Lower leg skin (tissue), 4 donors: ENCODE measurements at regions not wholly inside any gene's neighbourhood (a gene's known extent, or its start where the extent isn't known, plus 50 kb on each side); places are given as distances from the start of the nearest gene placed in this dataset.
"Not testable (repeated sequence)": the region's sequence is repeated elsewhere in the genome, so short reads cannot be mapped to it uniquely, and the experiment has no call there.

Experiments
- DNase-seq, 2 donors: peaks; one replicate each; pipeline ENCODE4 v3.0.0-alpha.2; 2019; ENCODE audit warnings: low spot score in 2 of 2
- H3K4me3 ChIP-seq: fragments of 200-600 bp; sonication (generic); 2 replicates; pipeline ENCODE4 v1.5.1; 2017; ENCODE audit warnings: mild to moderate bottlenecking, low read depth; ENCODE audit not compliant: poor library complexity, severe bottlenecking
- POLR2A ChIP-seq, 2 donors: fragments of 450-650 bp; IDR thresholded peaks; one replicate each; pipeline ENCODE4 v1.6.1; 2016 to 2017; ENCODE audit warnings: antibody characterized with exemption in 2 of 2, mild to moderate bottlenecking in 1 of 2, moderate library complexity in 1 of 2
- WGBS, 2 donors: methylation state at CpG; one replicate each; pipeline ENCODE4 v1.1.5; 2018; 5-methylcytosine and 5-hydroxymethylcytosine counted together
- intact Hi-C: fragments of 100-400 bp; cut with DNase I; formaldehyde crosslinking; loops from one replicate; pipeline ENCODE4 v1.15.0; 2023; ENCODE audit warnings: low total_unique reads
- TF ChIP-seq, protein P1 (sequence below), 3 donors: fragments of 450-650 bp; IDR thresholded peaks; one replicate each; pipeline ENCODE4 v1.5.1; 2016; ENCODE audit warnings: antibody characterized with exemption in 3 of 3, mild to moderate bottlenecking in 3 of 3, moderate library complexity in 2 of 3

DNA sequence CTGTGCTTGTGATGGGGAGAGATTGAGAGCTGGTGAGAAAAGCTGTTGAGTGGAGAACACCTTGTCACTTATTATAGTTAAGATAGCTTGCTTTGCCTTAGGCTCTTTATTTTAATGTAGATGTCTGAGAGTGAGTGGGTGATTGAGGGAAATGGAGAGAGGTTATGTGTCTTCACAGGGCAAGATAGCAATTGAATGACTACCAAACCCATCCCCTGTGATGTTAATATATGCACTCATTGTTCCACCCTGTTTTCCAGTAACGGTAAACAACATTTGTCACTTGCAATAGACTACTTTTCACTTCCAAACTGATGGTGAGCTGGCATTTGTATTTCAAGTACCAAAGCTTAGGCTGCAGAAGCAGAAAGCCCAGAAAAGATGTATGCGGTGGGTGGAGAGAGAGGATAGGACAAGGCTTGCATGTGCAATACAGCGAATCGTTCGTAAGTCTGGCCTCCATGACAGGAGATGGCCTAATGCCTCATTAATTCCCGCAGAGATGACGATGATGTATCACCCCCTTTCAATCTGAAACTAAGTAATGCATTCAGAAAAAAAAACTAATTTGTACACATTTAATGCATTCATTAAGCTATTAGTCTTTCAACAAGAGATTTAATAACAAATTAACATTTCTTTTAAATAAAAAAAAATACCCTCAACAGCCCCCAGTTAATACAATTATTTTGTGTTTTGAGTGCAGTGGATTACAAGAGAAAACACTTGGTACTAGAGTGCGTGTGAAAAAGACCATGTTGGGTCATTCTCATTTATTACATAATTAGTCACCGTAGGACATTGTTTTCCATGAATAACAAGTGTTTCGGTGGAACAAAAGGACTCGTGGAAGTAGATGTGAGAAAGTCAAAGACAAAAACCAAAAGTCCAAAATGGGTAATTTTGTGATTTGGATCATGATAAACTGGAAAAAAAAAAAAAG, 699.0 kb downstream of the BRINP1 start:
- no peak for TF ChIP-seq POLR2A (IDR thresholded peaks at IDR 0.05)
- TF ChIP-seq, protein P1, sequence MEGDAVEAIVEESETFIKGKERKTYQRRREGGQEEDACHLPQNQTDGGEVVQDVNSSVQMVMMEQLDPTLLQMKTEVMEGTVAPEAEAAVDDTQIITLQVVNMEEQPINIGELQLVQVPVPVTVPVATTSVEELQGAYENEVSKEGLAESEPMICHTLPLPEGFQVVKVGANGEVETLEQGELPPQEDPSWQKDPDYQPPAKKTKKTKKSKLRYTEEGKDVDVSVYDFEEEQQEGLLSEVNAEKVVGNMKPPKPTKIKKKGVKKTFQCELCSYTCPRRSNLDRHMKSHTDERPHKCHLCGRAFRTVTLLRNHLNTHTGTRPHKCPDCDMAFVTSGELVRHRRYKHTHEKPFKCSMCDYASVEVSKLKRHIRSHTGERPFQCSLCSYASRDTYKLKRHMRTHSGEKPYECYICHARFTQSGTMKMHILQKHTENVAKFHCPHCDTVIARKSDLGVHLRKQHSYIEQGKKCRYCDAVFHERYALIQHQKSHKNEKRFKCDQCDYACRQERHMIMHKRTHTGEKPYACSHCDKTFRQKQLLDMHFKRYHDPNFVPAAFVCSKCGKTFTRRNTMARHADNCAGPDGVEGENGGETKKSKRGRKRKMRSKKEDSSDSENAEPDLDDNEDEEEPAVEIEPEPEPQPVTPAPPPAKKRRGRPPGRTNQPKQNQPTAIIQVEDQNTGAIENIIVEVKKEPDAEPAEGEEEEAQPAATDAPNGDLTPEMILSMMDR (IDR thresholded peaks at IDR 0.05): no peak
- WGBS, 2 donors: 79 to 80% methylated on average over 11 of the region's 11 CpGs
- intact Hi-C loops: no loop called here
- no peak overlapping the region for H3K4me3 ChIP-seq
- DNase-seq: no peak

DNA sequence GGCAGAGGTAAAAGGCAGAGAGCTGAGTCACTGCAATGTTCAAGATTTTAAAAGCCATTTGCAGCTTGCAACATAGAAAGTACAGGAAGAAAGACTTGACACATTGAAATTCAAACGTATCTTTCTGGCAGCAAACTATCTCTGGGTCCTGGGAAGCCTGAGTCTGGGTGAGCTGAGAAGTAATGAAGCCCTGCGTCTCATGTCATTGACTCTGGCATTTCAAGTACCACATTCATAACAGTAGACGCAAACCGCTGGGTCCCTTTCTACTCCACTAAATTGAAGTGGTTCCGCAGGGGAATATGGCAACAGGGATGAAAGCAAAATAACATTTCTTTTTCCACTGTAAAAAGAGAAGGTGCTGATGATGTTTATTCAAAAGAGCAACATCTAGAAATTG, 694.3 kb downstream of the BRINP1 start:
- intact Hi-C loops: no loop called here
- H3K4me3 ChIP-seq: no peak overlapping the region
- DNase-seq: no peak
- TF ChIP-seq, protein P1 (IDR thresholded peaks at IDR 0.05): no peak
- TF ChIP-seq POLR2A (IDR thresholded peaks at IDR 0.05): no peak
- 86 to 92% methylated on average over 5 of the region's 5 CpGs for WGBS, 2 donors

DNA sequence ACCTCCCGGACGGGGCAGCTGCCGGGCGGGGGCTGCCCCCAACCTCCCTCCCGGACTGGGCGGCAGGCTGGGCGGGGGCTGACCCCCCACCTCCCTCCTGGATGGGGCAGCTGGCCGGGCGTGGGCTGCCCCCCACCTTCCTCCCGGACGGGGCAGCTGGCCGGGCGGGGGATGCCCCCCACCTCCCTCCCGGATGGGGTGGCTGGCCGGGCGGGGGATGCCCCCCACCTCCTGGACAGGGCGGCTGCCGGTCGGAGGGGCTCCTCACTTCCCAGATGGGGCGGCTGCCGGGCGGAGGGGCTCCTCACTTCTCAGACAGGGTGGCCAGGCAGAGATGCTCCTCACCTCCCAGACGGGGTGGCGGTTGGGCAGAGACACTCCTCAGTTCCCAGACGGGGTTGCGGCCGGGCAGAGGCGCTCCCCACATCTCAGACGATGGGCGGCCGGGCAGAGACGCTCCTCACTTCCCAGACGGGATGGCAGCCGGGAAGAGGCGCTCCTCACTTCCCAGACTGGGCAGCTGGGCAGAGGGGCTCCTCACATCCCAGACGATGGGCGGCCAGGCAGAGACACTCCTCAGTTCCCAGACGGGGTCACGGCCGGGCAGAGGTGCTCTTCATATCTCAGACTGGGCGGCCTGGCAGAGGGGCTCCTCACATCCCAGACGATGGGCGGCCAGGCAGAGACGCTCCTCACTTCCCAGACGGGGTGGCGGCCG, 691.1 kb downstream of the BRINP1 start:
- intact Hi-C loops, DNase-seq, H3K4me3 ChIP-seq: not testable (repeated sequence)
- WGBS, 2 donors: 94 to 96% methylated on average over 13 to 23 of the region's 47 CpGs

DNA sequence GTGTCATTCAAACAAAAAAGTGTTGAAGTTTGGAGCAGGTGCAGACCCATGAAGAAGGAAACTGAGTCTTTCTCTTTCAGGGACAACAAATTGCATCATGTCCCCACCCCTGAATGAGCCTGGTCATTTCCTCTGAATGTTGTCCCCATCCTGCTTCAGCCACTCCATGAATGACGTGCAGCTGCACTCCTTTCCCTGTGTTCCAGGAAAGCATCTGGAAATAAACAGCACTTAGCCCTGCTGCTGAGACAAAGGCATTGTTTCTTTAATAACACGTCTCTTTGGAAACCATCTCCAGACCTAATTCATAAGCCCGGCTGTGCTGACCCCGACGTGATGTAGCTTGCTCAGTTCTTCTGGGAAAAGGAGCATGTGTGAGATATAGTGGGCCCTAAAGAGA, 682.3 kb downstream of the BRINP1 start:
- intact Hi-C loops: no loop called here
- DNase-seq: no peak
- TF ChIP-seq, protein P1 (IDR thresholded peaks at IDR 0.05): no peak
- TF ChIP-seq POLR2A (IDR thresholded peaks at IDR 0.05): no peak
- WGBS, 2 donors: 32 to 39% methylated on average over 5 of the region's 5 CpGs
- no peak overlapping the region for H3K4me3 ChIP-seq

DNA sequence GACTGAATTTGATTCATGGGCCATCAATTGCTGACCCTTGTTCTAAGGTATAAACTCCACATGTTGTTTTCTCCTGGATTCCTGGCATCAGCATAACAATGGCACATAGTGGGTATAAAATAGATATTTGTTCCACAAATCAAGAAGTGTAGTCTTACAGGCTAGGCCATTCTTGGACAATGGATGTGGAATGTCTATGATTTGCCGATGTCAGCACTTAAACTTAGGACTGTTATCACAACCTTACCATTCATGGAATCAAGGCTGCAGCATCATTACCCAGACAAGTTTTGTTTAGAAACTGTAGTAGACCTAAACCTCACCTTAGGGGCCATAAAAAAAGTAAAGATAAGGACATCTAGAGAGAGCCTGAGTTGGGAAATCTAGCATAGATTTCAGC, 680.0 kb downstream of the BRINP1 start:
- TF ChIP-seq POLR2A (IDR thresholded peaks at IDR 0.05): no peak
- TF ChIP-seq, protein P1 (IDR thresholded peaks at IDR 0.05): no peak
- intact Hi-C loops: no loop called here
- no peak overlapping the region for H3K4me3 ChIP-seq
- WGBS, 2 donors: 88 to 89% methylated on average over 1 of the region's 1 CpG
- DNase-seq: no peak

DNA sequence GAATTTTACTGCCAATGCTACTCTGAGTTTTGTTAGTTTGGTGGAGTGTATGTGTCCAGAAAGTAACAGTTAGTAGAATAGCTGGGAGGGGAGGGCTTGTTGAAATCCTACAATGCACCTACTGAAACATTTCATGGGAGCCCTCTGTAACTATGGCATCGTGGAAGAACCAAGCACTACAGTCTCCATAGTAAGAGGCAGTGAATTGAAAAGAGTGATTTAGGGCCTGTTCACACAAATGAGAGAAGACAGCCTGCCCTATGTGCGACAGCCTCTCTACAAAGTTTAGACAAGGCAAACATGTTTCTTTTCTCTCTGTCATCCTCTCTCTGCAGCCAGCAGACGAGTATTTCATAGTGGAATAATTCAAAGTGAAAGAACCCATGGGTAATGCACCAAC, 676.6 kb downstream of the BRINP1 start:
- WGBS, 2 donors: 62 to 71% methylated on average over 3 of the region's 3 CpGs
- no peak for DNase-seq
- intact Hi-C loops: no loop called here
- no peak for TF ChIP-seq POLR2A (IDR thresholded peaks at IDR 0.05)
- TF ChIP-seq, protein P1 (IDR thresholded peaks at IDR 0.05): no peak
- H3K4me3 ChIP-seq: no peak overlapping the region
